ENCODE measurements at regions not wholly inside any gene's neighbourhood (a gene's known extent, or its start where the extent isn't known, plus 50 kb on each side); places are given as distances from the start of the nearest gene placed in this dataset.

DNA sequence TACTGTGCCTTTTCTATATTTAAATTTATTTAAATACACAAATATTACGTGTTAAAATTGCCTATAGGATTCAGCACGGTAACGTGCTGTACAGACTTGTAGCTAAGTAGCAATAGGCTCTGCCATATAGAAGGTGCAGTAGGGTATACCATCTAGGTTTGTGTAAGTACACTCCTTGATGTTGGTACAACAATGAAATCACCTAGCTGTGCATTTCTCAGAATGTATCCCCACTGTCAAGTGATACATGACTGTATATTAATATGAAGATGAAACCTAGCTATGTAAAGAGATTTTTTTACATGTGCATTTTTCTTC, 431.2 kb downstream of the KCTD8 start:
- TF ChIP-seq, protein P1, sequence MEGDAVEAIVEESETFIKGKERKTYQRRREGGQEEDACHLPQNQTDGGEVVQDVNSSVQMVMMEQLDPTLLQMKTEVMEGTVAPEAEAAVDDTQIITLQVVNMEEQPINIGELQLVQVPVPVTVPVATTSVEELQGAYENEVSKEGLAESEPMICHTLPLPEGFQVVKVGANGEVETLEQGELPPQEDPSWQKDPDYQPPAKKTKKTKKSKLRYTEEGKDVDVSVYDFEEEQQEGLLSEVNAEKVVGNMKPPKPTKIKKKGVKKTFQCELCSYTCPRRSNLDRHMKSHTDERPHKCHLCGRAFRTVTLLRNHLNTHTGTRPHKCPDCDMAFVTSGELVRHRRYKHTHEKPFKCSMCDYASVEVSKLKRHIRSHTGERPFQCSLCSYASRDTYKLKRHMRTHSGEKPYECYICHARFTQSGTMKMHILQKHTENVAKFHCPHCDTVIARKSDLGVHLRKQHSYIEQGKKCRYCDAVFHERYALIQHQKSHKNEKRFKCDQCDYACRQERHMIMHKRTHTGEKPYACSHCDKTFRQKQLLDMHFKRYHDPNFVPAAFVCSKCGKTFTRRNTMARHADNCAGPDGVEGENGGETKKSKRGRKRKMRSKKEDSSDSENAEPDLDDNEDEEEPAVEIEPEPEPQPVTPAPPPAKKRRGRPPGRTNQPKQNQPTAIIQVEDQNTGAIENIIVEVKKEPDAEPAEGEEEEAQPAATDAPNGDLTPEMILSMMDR (conservative IDR thresholded peaks at IDR 0.05; ENCODE audit: control insufficient read depth, insufficient read depth, low read depth, low read length) = no peak
- H3K4me3 ChIP-seq (ENCODE audit: control insufficient read depth, low read depth, low read length) = no peak overlapping the region
- no peak for DNase-seq (ENCODE audit: low read depth)

DNA sequence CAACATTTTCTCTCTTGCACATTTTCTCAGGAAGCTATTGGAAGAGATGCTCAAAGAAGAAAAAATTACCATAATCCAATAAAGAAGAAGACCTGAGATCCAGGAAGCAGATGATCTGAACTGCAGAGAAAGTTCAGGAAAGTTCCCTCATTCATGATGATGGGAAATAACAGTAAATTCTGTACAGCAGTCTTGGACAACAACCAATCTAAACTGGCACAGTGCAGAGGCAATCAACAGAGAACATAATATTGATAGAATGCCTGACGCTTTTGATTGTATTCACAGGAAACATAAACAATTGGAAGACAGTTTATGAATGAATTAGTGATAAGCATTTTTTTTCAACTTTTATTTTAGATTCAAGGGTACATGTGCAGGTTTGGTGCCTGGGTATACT, 428.9 kb downstream of the KCTD8 start:
- H3K4me3 ChIP-seq (ENCODE audit: control insufficient read depth, low read depth, low read length) = no peak overlapping the region
- no peak for DNase-seq (ENCODE audit: low read depth)
- TF ChIP-seq, protein P1 (conservative IDR thresholded peaks at IDR 0.05; ENCODE audit: control insufficient read depth, insufficient read depth, low read depth, low read length) = no peak

DNA sequence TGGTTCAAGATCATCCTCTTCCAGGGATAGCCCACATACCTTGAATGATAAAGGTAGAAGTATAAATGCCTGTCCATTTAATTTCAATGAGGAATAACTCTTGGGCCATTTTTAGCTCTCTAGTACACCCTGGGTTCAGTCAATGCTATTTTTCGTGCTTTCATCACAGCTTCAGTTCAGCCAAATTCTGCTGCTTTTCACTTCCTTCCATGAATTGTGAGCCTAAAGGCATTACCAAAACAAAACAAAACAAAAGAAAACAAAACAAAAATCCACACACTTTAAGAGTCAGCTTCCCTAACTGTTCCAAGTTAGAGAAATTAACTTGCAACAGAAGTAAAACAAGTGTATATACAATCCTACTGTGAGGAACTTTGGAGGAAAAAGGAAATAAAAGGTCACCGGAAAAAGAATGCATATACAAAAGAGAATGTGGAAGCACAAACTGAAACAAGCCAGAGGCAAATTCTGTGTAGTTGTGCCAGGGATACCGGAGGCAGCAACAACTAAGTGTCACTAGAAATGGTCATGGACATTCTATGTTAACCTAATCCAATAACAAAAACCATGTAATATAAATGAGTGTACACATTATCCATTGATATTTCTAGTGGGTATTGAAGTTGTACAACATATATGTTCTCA, 423.1 kb downstream of the KCTD8 start:
- TF ChIP-seq, protein P1 (conservative IDR thresholded peaks at IDR 0.05; ENCODE audit: control insufficient read depth, insufficient read depth, low read depth, low read length) = no peak
- no peak overlapping the region for H3K4me3 ChIP-seq (ENCODE audit: control insufficient read depth, low read depth, low read length)
- DNase-seq (ENCODE audit: low read depth) = no peak

DNA sequence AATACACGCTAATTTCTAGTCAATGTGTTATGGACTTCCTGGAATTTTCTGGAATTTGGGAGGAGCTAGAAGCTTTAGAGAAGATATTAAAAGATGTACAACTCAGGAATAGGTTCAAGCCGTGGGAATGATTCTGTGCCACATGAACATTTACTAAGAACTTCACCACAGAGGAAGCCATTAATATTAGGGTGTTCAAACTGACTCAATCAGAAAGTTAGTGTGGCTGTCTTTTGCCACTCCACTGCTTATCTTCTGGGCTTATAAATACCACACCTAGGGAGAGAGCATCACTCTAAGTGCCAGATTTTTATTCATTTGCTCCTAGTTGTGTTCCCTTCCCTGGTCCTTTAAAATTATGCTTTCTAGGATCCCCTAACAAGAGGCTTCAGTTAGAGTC, 409.8 kb downstream of the KCTD8 start:
- TF ChIP-seq, protein P1 (conservative IDR thresholded peaks at IDR 0.05; ENCODE audit: control insufficient read depth, insufficient read depth, low read depth, low read length) = no peak
- no peak overlapping the region for H3K4me3 ChIP-seq (ENCODE audit: control insufficient read depth, low read depth, low read length)
- no peak for DNase-seq (ENCODE audit: low read depth)

DNA sequence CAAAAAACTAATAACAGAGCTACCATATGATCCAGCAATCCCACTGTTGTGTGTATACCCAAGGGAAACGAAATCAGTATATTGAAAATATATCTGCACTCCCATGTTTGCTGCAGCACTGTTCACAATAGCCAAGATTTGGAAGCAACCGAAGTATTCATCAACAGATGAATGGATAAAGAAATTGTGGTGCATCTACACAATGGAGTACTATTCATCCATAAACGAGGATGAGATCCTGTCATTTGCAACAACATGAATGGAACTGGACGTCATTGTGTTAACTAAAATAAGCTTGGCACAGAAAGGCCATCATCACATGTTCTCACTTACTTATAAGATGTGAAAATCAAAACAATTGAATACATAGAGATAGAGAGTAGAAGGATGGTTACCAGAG, 402.1 kb downstream of the KCTD8 start:
- H3K4me3 ChIP-seq (ENCODE audit: control insufficient read depth, low read depth, low read length) = no peak overlapping the region
- no peak for DNase-seq (ENCODE audit: low read depth)
- TF ChIP-seq, protein P1 (conservative IDR thresholded peaks at IDR 0.05; ENCODE audit: control insufficient read depth, insufficient read depth, low read depth, low read length) = no peak

DNA sequence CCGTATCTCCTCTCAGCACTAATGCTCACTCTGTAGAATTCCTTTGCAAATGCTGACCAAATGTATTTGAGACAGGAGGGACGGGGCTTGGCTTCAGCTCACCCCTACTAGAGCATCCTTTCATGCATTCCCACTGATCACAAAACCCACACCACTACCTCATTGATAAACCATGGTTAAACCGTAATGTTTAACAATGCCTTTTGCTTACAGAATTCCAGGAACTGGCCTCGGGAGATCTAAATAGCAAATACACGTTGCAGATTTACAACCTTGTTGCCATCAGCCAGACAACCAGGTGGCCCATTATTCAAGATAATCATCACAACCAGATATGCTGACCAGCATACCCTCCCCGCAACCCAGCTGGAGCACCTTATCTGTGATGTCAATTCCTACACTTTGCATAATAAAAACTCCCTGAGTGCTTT, 391.9 kb downstream of the KCTD8 start:
- H3K4me3 ChIP-seq (ENCODE audit: control insufficient read depth, low read depth, low read length) = no peak overlapping the region
- no peak for DNase-seq (ENCODE audit: low read depth)
- TF ChIP-seq, protein P1 (conservative IDR thresholded peaks at IDR 0.05; ENCODE audit: control insufficient read depth, insufficient read depth, low read depth, low read length) = no peak

DNA sequence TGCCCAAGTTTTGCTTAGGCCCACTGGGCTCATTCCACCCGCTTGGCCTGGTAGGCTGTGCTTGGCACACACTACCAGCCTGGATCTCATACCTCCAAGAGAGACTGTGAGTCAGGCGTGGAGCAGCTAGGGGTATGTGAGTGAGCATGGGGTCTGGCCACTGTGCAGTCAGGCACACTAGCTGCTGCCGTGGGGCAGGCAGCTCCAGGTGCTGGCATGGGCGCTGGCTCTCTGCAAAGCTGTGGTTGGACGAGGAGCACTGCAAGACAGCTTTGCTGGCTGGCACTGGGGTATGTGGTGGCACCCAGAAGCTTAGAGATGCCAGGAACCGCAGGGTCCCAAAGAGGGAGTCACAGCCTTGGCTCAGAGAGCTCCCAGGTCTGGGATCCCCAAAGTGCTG, 377.8 kb downstream of the KCTD8 start:
- TF ChIP-seq, protein P1 (conservative IDR thresholded peaks at IDR 0.05; ENCODE audit: control insufficient read depth, insufficient read depth, low read depth, low read length) = no peak
- DNase-seq (ENCODE audit: low read depth) = no peak
- H3K4me3 ChIP-seq (ENCODE audit: control insufficient read depth, low read depth, low read length) = no peak overlapping the region
